NCI-H446 (cell line): ENCODE measurements at regions not wholly inside any gene's neighbourhood (a gene's known extent, or its start where the extent isn't known, plus 50 kb on each side); places are given as distances from the start of the nearest gene placed in this dataset.
A peak's percentile ranks its signal among the peaks of the same experiment; 100 is the strongest.

Experiments used
- DNase-seq, 2 experiments: peaks; one replicate each; lab custom pipeline; 2025; lab: John Stamatoyannopoulos, UW

DNA sequence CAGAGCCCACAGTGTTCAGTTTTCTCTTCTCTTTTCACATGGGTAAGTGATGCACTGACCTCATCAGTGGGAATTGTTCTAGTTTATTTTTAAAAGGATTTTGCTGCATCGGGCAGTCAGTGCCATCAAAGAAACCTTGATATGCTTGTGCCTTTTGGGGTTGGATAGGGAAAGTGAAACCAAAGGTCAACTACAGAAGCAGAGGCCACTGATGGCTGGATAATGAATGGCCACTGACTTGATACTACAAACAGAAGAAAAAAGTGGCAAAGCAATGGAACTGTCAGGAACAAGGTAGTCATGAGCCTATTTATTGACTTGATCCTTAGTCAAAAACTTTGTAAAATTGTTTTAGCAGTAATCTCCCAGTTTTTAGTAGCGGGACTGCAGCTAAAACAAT lies 636.3 kb upstream of the ZEB2 start:
- DNase-seq = no peak

DNA sequence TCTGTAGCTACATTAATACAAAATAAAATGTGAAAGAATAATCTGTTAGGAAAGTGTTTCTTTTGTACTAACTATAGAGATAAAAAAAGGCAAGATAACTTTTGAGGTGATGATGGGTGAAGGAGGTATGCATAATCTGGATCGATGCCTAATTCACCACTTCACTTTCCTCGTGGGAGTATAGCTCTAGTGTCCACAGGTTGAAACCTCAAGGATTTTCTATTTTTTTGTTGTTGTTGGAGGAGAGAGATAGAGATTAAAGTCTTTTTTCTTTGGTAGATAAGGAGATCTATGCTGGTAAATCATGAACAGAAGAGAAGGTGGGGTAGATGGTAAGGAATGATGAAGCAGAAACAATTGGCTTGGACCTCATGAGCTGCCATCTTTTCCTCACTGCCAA lies 635.3 kb upstream of the ZEB2 start:
- DNase-seq = no peak

DNA sequence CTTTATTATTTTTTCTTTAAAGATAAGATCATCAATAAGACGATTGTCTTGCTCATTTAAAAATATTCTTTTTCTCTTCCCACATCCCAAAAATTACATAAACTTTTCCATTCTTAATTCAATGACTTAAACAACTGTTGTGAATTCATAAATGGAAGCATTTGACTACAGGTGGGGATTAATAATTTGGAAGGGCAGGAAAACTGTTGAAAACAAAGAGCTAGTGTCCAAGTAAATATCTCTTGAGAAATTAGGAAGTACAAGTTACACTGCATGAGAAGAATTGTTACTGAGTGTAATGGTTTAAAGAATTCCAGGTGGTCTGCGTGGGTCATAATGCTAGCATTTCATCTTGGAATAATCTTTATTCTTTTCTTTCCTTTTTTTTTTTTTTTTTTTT lies 634.8 kb upstream of the ZEB2 start:
- DNase-seq = no peak

GRCh38 chr2:145146691-145147090 lies 626.8 kb upstream of the ZEB2 start:
- no peak for DNase-seq

GRCh38 chr2:145144131-145144728 lies 624.3 kb upstream of the ZEB2 start:
- DNase-seq = no peak

DNA sequence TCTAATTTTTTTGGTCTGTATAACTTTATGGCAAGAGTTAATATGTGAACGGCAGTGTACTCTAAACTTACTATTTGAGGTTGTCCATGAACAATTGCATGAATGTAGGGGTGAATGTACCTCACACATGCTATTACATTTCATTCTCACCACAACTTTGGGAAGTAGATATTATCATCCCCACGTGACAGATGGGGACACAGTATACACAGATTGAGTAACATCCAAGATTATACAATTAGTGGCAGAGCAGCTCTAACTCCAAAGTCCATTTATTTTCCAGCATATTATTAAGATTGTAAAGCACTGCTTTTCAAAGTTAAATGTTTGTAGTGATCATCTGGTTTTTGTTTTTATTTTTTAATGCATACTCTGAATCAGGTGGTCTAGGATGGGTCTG lies 622.1 kb upstream of the ZEB2 start:
- DNase-seq = no peak

DNA sequence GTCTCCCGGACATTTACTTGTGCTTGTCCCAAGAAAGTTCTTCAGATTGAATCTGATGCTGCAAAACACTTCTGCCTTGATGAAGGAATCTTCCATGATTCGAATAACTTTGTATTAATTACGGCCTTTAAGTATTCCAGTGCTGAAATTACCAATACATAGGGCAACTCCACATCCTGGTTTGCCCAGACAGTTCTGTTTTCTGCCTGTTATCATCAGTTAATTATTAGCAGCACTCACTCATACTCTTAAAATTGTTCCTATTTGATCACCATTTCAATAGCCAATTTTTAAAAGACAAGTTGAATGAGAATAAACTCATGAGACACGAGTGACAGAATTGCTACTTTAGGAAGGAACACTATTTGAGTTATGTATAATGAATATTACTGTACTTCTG lies 620.7 kb upstream of the ZEB2 start:
- DNase-seq = no peak

DNA sequence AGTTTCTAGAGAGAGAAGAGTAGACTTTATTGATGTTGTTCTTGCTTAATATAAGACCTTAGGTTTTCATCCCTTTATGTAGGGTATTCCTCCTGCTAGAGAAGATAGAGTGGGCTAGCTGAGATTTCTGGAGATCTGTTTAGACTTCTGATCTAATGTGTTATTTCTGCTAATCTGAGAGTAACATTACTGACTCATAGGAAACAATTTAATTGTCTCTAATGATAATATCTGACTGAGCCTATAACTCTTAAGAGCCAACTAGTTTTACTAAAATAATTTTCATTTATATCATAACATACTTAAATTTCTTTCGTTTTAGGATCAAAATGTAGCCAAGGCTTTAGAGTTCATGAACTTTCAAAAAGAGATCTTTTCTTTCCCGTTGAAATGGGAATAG lies 618.7 kb upstream of the ZEB2 start:
- DNase-seq = no peak

DNA sequence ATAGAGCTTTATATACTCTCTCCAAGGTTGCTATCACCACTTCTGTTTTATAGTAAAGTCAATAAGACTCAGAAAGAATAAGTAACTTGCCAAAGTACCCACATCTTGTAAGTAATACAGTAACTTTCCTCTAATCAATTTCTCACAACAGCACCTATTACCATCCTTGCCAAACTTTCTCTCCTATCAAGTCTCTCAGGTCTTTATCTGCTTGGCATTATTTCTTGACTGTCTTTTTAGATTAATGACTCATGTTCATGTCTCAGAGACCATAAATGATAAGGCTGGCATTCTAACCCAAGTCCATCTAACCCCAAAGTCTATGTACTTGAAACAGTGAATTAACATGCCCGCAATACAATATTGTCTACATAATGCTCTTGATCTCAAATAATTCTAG lies 618.0 kb upstream of the ZEB2 start:
- DNase-seq = no peak

- no peak for DNase-seq
Measured at GRCh38 chr2:145137211-145137610, 617.3 kb upstream of the ZEB2 start.

GRCh38 chr2:145136702-145137101 lies 616.8 kb upstream of the ZEB2 start:
- DNase-seq = no peak

DNA sequence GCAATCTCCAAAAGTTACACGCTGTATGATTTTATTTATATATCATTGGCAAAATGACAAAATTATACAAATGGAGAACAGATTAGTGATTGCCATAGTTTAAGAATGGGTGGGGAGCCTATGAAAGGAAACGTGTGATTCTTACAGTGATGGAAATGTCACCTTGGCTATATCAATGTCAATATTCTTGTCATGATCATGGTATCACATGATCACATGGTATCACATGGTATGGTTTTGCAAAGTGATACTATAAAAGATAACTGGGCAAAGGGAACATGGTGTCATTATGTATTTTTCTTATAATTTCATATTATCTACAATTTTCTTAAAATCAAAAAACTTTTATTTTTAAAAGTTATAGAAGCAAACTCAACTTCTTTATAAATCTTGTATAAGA lies 606.2 kb upstream of the ZEB2 start:
- no peak for DNase-seq

DNA sequence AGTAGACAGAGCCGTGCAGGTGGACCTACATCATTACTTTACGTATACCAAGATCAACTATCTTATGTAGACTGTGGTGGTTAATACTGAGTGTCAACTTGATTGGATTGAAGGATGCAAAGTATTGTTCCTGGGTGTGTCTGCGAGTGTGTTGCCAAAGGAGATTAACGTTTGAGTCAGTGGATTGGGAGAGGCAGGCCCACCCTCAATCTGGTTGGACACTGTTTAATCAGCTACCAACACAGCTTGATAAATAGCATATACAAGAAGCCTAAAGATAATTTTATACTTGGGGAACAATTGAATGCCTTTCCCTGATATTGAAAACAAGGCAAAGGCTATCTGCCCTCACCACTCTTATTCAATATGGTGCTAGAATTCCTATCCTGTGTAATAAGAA lies 604.2 kb upstream of the ZEB2 start:
- no peak for DNase-seq

DNA sequence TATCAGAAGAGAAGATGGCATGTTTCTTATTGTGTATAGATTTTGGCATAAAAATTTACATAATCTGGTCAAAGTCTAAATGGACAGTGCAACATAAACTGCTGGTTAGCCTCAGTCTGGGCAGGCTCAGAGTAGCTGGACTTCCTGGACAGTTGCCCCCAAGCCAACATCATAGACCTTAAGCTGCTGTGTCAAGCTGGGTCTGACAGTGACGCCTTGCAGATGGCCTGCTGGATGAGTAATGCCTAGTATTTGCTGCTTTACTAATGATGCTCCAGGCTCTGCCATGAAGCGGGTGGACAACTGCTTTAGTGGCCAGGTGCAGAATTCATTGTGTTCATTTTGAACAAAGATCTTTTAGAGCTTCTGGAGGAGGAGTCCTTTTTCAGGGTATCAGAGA lies 603.7 kb upstream of the ZEB2 start:
- DNase-seq = no peak

GRCh38 chr2:145119225-145119624 lies 599.3 kb upstream of the ZEB2 start:
- DNase-seq = no peak

DNA sequence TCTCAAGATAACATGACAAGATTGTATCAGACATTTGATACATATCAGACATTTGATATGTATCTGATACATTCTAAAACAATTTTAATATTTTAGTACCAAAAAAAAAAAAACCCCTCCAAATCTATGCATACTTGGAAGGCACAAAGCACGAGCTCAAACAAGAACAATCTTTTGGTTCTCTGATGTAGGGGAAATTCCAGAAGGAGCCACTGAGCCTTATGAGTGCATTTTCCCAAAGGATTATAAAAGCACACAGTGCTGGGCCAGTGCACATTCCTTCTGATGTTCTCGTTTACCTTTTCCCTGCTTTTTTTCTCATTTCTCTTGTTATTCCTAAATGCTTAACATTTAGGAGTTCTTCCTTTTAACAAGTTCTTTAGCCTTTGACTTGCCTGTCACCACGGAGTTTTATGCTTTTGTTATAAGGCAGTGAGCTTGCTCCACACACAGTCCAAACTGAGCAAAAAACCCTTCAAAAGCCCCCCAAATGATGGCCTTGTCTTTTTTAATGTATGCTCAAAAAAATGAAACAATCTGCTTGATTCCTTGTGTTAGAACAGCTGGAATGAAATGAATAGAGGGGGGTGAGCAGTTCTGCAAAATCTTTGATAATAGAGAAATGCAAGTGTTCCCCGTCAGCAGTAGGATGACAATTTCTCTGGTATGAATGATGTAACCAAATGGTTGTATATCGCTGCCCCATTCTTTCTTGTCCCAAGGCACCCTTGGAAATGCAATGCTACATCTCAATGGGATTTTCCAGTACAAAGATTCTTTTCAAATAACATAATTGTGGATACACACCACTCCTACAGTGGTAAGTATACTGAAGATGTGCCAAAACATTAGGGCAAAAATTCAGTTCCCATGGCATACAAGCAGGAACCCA lies 597.2 kb upstream of the ZEB2 start:
- DNase-seq = no peak

DNA sequence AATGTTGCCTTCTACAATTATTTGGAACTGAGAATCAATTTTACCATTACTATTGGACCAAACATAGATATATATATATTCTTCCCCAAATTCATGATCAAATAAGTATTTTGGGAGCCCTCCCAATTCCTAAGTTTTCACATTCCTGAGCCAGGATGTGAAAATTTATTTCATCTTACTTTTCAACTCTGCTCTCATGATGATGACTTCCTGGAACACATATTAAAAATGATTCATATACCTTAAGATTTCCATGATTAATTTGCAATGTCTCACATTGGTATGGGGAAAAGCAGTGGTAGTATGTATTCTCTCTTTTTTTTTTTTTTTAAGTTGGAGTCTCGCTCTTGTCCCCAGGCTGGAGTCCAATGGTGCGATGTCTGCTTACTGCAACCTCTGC lies 596.1 kb upstream of the ZEB2 start:
- DNase-seq = no peak

DNA sequence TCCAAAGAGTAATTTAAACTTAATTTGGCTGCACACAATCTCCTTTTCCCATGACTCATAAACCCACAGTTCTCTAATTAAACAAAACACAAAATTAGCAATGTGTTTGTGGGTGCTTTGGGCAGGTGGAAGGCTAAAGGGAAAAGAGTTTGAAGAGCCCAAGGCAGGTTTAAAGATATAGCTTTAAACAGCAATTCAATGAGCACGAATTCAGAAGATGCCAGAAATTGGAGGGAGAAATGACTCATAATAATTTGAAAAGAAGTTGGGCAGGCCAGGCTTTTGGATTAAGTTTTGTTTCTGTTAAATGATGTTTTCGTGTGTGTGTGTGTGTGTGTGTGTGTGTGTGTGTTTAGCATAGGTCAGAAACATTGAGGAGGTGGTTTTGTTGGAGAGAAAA lies 594.8 kb upstream of the ZEB2 start:
- no peak for DNase-seq

DNA sequence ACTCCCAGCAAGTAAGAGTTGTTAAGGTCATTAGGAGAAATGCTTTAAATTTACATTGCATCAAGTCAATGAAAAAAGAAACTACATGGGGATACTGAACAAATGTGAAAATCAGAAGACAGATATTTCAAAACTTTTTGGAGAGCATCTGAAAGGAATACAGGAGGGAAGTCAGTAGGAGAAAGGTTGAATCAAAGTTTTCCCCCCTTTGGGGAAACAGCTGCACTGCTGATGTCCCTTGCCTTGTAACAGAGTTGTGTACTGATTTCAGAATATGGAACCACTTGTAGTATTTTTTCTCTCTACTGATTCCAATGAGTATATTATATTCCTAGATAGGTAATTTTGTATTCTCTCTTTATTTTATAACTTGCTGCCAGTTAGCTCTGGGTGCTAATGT lies 592.5 kb upstream of the ZEB2 start:
- DNase-seq = no peak

GRCh38 chr2:145110668-145111356 lies 590.9 kb upstream of the ZEB2 start:
- DNase-seq = no peak

GRCh38 chr2:145108959-145109710 lies 589.2 kb upstream of the ZEB2 start:
- DNase-seq = peak in 1 of 2 experiments; percentile 24

- no peak for DNase-seq
Measured at GRCh38 chr2:145108361-145108778, 588.5 kb upstream of the ZEB2 start.
